HT1080 (cell line): ENCODE measurements at regions not wholly inside any gene's neighbourhood (a gene's known extent, or its start where the extent isn't known, plus 50 kb on each side); places are given as distances from the start of the nearest gene placed in this dataset.

Source experiments
- DNase-seq: peaks from one replicate; pipeline ENCODE4 v3.0.0-alpha.2; 2015; ENCODE audit warnings: low read depth

DNA sequence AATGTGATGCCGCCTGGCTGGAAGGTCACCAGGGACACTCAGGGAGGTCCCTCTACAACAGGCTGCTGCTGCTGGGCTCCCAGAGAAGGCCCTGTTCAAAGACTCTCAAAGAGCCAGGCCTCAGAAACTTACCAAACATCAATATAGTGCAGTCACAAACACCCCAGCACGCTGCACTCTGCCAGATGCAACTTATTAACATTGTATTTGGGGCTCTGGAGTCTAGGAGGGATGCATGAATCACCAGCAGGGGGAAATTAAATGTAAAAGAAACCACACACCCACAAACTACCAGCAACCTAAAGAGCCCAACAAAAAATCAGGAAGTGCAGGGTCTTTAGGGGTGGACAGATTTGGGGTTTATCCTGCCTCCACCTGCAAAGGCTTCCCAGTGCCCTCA is 74.6 kb upstream of the SPATA12 start:
- DNase-seq, result peak; percentile 42

GRCh38 chr3:56985460-56985859 is 75.0 kb upstream of the SPATA12 start:
- no peak for DNase-seq

DNA sequence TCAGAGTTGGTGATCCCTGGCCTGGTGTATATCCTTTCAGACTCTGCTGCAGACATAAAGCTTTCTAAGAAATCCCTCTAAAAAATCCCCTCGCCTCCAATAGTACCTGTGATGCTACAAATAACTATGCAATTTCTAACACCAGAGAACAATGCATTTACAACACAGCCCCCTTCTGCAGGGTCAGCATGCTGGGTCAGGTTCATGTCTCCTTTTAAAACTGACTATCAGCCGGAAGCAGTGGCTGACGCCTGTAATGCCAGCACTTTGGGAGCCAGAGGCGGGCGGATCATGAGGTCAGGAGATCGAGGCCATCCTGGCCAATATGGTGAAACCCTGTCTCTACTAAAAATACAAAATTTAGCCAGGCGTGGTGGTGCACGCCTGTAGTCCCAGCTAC is 77.0 kb upstream of the SPATA12 start:
- no peak for DNase-seq

GRCh38 chr3:56981445-56982230 is 78.8 kb upstream of the SPATA12 start:
- DNase-seq, result no peak

GRCh38 chr3:56980798-56981390 is 79.6 kb upstream of the SPATA12 start:
- DNase-seq, result peak; percentile 99

DNA sequence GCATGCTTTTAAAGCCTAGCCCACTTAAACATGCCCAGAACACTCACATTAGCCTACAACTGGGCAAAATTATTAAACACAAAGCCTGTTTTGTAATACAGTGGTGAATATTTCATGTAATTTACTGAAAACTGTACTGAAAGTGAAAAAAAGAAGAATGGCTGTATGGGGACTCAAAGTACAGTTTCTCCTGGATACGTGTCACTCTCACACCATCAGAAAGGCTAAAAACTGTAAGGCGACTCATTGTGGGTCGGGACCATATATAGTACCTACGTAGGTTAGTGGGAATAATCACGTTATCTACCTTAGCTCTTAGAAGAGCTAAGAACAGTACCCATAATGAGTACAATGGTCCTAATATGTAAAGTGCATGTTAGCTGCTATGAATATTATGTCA is 80.2 kb upstream of the SPATA12 start:
- no peak for DNase-seq

DNA sequence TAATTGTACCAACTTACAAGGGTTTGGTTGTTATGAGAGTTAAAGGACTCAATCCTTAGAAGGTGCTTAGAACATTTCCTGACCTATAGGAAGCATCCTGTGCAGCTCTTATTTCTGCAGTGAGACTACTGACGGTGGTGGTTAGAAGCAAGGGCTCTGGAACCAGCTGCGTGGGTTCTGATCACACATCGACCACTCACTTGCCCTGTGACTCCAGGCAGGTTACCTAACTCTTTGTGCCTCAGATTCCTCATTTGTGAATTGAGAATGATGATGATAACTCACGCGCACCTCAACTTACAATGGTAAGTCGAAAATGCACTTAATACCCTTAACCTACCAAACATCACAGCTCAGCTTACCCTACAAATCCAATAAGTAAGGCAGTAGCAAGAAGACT is 80.7 kb upstream of the SPATA12 start:
- no peak for DNase-seq

- DNase-seq, result no peak
Measured at GRCh38 chr3:56977561-56977889, 82.9 kb upstream of the SPATA12 start.

- peak; percentile 53 for DNase-seq
Measured at GRCh38 chr3:56976651-56977560, 83.6 kb upstream of the SPATA12 start.

- DNase-seq, result no peak
Measured at GRCh38 chr3:56975567-56975966, 84.9 kb upstream of the SPATA12 start.

- peak; percentile 80 for DNase-seq
Measured at GRCh38 chr3:56974247-56974930, 86.1 kb upstream of the SPATA12 start.

- no peak for DNase-seq
Measured at GRCh38 chr3:56971816-56972215, 88.6 kb upstream of the SPATA12 start.

DNA sequence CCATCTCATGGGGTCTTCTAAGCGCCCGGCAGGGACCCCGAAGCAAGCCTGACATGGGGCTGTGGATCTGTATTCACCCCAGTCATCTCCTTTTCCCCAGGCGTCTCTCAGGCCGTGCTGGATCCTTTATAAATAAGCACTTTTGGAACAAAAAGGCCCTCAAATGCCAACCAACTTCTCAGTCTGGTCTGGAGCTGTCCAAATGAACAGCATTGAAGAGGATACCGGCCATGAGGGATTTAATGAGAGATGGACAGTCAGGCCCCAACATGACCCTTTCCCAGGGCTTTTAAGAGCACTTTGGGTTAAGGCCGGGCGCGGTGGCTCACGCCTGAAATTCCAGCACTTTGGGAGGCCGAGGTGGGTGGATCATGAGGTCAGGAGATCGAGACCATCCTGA is 89.2 kb upstream of the SPATA12 start:
- DNase-seq, result no peak

- DNase-seq, result no peak
Measured at GRCh38 chr3:56970461-56970879, 90.0 kb upstream of the SPATA12 start.

- no peak for DNase-seq
Measured at GRCh38 chr3:56969851-56970250, 90.6 kb upstream of the SPATA12 start.

GRCh38 chr3:56966509-56966908 is 94.0 kb upstream of the SPATA12 start:
- DNase-seq, result no peak

DNA sequence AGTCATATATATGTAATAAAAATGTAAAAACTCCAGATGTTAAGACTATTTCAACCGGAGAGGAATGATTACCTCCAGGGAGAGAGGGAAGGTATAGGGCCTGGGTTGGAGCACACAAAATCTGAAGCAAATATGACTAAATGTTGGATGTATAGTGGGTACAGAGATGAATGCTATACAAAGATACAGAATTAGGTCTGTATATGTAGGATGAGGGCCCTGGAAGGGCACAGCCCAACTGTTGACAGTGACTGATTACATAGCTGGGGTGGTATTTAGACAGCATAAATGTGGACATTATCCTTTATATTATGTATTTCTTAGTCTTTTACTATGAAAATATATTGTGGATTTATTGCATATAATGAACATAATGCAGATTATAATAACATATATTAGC is 94.4 kb upstream of the SPATA12 start:
- no peak for DNase-seq

DNA sequence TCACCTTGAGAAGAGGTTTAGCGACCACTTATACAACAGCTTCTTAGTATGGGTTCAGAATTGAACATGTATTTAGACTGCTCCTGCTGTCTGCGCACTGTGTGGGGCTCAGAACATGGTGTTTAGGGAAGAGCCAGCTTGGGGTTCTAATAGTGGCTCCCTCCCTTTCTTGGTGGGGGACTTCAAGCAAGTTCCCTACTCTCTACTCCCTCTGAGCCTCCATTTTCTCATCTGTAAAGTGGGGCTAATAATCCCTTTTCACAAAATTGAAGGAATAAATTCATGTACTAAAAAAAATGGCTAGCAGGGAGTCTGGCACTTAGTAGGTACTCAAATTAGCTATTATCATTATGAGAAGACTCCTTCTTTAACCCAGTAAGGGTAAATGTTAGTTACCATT is 97.5 kb upstream of the SPATA12 start:
- no peak for DNase-seq

DNA sequence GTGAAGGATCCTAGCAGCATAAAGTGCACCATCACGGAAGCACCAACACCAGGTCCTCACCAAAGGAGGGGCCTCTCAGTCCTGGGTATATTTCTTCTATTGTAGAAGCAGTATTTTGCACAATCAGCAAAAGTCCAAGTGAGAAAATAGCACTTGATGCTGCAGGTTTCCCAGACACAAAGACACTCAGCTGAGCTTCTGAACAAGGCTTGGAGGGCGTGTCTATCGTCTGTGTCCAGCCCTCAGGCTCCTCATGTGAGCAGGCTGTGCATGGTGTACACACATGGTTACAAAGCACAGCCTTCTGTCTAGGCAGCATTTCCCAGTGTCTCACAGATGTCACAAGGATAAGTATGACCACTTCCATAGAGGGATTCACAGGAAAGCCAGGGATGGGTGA is 98.3 kb upstream of the SPATA12 start:
- no peak for DNase-seq

GRCh38 chr3:56960234-56960917 is 100.1 kb upstream of the SPATA12 start:
- no peak for DNase-seq

GRCh38 chr3:56958879-56959278 is 101.6 kb upstream of the SPATA12 start:
- no peak for DNase-seq
